HuH-7 (cell line): ENCODE measurements at regions not wholly inside any gene's neighbourhood (a gene's known extent, or its start where the extent isn't known, plus 50 kb on each side); places are given as distances from the start of the nearest gene placed in this dataset.
"Not testable (repeated sequence)": the region's sequence is repeated elsewhere in the genome, so short reads cannot be mapped to it uniquely, and the experiment has no call there.

ENCODE experiments used
- DNase-seq: peaks from one replicate; pipeline ENCODE4 v3.0.0; 2011; ENCODE audit warnings: low spot score

DNA sequence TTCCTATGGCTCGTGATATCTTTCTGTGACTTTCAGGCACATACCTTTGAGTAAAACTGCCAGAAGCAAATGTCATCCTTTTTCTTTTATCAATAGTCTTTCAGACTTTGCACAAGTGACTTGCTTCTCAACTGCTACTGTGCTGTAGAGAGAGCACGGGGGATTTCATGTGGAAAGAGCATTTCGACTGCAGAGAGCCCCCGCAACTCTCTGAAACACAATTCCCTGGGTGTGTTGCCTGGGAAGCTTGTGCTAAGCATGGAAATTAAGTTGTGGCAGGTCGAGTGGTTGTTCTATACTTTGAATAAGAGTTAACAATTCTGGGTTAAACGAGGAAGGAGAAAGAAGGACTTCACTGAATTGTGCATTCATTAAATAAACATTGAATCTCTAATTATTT is 659.1 kb downstream of the TDRD15 start:
- DNase-seq = no peak

GRCh38 chr2:21787941-21788340 is 664.2 kb downstream of the TDRD15 start:
- no peak for DNase-seq

DNA sequence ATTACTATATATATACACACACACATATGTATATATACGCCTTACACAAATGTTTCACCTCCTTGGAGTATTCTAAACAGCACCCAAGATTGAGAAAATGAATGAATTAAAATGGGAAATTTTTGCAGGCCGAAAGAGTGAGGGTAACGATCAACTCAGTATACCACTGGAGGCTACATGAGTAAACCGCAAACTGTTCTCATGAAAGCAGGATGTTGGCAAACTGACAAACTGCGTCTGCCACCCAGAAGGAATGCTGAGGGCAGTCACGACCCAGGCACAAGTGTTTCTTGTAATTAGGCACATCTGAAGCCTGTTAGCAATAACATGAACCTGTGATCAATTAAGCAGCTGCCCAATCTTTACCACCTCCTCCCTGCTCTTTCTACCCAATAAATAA is 666.5 kb downstream of the TDRD15 start:
- not testable (repeated sequence) for DNase-seq

- DNase-seq = no peak
These were observed 668.8 kb downstream of the TDRD15 start for GRCh38 chr2:21792571-21792970.

DNA sequence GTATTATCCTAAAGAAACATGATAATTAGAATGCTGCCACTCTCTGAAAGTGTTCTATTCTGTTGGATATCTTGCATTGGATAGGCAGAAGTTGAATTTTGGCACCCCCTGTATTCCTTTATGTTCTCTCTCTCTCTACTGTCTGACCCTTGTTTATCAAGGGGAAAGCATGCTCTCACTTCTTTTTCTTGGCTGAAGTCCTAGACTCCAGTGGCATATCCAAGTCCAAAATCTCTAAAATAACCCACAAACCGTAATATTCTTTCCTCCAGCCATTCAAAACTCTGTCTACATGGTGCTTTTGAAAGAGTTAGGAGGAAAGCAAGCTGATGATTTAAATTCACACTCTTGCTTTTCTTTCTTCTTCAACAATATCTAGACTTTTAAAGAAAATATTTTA is 669.7 kb downstream of the TDRD15 start:
- no peak for DNase-seq

DNA sequence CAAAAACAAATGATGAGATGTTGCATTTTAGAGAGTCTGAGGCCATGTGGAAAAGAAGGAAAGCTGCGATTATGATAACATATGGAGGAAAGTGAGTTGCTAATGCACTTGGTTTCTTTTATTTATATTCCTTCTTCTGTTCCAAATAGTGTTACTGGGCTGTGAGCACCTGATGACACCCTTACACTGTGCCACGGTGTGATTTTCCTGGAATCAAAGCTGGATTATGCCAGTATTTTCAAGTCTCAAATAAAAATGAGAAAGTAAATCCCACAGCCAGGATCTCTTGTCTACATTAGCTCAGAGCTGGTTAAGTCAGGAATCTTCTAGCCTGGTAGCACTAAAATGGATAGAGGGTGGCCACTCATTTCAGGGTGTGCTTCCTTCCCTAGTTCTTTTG is 670.8 kb downstream of the TDRD15 start:
- DNase-seq = no peak

- no peak for DNase-seq
These were observed 676.6 kb downstream of the TDRD15 start for GRCh38 chr2:21800356-21800755.

DNA sequence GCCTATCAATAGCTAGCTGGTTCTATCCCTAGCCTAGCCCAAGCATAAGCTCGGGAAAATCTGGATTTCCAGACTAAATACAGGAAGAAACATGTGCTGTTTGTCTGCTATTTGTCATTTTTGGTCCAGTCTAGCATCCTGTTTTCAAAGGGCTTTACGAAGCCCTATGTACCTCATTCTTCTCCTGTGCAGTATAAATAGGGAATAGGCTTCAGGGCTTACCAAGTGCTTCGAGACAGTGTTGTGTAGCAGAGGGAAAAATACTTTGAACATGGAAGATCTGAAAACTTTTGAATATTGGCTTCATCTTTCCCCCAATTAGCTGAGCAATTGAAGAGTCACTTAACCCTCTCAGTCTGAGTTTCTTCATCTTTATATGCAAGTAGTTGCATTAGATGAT is 679.8 kb downstream of the TDRD15 start:
- DNase-seq = no peak

DNA sequence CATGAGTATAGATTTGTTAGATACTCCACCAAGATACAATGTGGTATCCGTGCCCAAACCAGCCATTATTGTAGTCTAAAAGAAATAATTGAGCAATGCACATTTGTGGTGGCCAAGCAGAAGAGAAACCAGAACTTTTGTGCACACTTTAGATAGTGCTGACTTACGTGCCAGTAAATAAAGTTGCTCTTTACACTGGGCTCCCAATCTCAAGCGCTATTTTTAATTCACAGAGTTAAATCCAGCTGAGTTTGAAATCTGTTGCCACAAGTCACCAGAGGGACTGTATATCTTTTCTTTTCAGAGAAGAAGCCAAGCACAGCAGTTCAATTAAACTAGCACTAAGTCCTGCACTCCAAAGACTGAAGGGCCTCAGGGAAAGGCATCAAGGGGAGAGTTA is 680.4 kb downstream of the TDRD15 start:
- DNase-seq = no peak

DNA sequence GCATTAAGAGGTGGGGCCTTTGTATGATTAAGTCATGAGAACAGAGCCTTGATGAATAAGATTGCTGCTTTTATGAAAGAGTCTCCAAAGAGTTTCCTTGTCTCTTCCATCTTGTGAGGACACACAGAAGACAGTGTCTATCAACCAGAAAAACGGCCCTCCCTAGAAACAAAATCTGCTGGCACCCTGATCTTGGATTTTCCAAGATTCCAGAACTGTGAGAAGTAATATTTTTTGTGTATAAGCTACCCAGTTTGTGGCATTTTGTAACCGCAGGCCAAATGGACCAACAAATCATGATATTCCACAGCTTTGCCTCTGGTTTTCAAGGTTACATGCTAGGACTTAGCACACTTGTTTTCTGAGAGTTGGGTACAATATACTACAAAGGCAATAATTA is 687.8 kb downstream of the TDRD15 start:
- DNase-seq = no peak

- no peak for DNase-seq
These were observed 689.0 kb downstream of the TDRD15 start for GRCh38 chr2:21812766-21813165.

DNA sequence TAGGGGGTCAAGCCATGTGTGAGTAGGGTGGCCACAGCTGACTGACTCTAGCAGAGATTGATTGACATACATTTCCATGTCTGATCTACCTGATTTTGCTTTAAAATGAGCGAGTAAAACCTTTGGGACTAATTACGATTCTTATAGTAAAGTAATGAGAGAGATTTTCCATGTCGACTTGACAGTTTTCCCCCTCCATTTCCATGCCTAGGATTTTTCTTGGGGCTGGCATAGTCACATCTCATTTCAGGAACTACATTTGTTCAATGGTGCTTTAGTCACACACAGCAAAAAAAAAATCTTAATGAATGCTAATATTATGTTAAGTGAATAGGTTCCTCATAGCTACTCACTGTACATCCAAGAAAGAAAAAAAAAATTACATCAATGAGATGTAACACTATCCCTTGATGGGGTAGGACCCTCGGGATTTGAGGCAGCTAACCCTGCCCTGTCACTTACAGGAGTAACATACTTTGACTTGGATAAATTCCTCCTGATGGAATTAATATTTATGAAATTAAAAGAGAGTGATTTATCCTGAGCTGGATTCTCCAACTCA is 690.9 kb downstream of the TDRD15 start:
- DNase-seq = no peak

DNA sequence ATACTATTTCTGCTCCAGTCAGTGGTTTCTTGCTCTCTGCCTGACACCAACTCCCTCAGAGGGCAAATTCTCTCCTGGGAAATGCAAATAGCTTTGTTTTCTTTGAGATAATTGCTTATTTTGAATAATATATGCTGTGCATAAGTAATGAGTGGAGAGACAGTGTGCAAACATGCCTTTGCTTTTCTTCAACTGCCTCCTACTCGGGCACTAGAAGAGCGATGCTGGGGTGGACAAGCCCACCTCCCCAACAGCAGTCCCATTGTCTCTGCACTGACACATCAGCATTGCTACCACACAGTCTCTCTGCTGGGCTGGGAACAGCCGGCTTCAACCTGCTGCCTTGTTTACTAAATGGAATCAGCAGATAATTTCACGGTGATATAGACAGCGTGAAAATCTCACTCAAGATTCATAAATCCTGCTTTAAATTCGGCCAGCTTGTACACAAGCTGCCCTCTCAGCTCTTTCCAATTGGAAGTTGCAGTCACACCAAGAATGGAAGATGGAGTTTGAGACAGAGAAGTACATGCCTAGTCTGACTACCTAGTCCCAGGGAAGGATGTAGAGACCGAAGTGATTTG is 694.5 kb downstream of the TDRD15 start:
- no peak for DNase-seq

DNA sequence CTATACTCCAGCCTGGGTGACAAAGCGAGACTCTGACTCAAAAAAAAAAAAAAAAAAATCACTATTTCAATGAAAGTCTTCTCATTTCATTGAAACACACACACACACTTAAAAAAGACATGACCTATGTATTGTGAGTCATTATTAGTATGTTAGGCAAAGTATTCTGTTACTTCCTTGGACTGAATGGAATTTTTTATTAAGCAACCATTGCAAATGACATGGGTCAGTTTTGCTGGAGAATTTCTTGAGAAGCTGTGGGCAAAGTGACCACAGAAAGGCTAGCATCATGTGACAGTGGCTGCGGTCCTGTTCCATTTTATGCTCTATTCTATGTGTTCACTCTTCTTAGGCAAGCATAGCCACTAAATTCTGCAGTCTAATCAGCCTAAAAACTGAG is 695.7 kb downstream of the TDRD15 start:
- no peak for DNase-seq

- DNase-seq = no peak
These were observed 696.5 kb downstream of the TDRD15 start for GRCh38 chr2:21820271-21820670.

DNA sequence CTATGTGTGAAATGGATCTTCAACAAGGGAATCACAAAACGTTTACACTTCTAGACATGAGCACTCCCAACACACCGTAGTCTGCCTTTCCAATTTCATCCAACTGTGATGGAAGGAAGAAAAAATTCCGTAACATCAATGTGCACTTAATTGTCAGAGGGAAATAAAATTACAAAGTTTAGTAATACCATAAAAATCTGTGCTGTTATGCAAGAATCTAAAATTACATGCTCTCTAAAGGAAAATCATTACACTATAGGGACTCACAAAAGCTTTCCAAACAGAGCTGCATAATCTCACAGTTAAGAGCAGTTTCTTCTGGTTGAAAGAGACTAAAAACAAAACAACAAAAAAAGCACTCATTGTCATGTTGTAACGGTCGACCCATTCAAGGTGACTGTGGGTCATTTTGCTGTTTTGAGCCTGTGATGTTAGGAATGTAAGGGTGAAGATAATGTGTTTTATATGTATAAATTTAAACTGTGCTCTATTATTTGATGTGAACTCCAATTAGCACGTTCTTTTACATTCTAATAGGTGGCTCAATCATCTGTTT is 698.0 kb downstream of the TDRD15 start:
- no peak for DNase-seq

DNA sequence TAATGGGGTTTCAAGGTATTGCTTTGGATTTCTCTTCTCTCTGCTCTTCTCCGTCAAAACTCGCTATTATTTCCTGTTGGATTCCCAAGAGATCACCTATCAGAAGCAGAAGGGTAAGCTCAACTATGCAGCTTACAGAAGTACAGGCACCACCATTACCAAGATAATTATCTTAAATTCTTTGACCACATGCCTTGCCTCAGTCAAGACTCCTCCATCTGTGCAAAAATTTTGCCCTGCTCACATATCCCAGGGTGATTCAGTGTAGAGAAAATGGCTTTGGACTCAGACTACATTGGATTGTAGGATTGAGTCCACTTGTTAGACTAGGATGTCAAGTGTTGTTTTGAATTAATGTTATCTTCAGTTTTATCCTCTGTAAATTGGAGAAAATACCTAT is 698.7 kb downstream of the TDRD15 start:
- DNase-seq = no peak

- no peak for DNase-seq
These were observed 710.0 kb downstream of the TDRD15 start for GRCh38 chr2:21833767-21834166.

DNA sequence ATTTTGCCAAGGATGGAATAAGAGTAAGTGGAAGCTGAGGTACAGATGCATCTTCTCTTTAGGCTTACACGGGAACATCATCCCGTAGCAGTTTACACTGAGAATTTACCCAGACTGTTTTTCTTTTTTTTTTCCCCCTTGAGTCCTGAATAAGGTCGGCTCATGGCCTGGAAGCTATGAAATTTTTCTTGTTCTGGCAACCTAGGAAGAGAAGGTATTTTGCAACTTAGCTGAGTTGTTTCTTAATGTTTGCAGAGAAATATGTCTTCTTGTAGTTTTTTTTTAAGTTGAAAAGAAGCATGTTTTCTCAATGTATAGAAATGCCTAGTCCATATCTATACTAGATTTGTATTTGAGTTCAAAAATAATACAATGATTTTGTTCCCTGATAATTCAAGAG is 712.5 kb downstream of the TDRD15 start:
- no peak for DNase-seq

GRCh38 chr2:21836719-21837118 is 713.0 kb downstream of the TDRD15 start:
- no peak for DNase-seq

DNA sequence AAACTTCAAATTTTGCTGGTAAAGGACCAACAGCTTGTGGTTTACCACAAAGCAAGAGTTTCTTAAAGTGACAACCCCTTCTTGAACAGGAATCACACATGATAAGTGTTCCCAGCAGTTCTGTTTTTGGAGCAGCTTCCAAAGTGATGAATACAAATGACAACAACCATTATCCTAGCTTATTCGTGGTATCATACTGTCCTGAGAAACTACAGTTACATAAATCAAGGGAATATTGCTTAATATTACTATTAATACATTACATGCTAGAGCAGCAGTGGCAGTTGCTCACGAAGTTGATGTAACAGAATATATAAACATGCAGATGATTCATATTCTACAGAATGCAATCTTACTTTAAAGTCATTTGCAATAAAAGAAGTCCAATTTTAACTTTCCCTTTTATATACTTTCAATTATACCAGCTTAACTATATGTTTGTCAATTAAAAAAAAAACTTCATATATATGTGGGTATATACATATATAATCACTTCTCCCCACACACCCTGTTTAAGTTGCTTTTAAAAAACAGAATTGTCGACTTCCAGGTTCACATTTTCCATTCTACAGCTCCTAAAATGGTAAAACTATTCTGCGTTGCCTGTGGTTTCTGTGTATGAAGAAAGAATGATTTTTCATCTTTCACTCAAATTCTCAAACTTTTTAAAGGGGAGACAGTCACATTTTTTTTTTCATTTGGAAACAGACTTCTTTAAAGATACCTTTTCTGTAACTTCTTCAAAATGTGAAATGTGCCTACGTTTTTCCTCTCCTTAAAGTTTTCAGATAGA is 713.6 kb downstream of the TDRD15 start:
- no peak for DNase-seq

- DNase-seq = no peak
These were observed 717.6 kb downstream of the TDRD15 start for GRCh38 chr2:21841341-21841740.

- not testable (repeated sequence) for DNase-seq
These were observed 726.6 kb downstream of the TDRD15 start for GRCh38 chr2:21850367-21850766.
